ENCODE measurements at regions not wholly inside any gene's neighbourhood (a gene's known extent, or its start where the extent isn't known, plus 50 kb on each side); places are given as distances from the start of the nearest gene placed in this dataset.

- DNase-seq: no peak
Observed at GRCh38 chr11:11710556-11710955, 88.8 kb upstream of the GALNT18 start.

DNA sequence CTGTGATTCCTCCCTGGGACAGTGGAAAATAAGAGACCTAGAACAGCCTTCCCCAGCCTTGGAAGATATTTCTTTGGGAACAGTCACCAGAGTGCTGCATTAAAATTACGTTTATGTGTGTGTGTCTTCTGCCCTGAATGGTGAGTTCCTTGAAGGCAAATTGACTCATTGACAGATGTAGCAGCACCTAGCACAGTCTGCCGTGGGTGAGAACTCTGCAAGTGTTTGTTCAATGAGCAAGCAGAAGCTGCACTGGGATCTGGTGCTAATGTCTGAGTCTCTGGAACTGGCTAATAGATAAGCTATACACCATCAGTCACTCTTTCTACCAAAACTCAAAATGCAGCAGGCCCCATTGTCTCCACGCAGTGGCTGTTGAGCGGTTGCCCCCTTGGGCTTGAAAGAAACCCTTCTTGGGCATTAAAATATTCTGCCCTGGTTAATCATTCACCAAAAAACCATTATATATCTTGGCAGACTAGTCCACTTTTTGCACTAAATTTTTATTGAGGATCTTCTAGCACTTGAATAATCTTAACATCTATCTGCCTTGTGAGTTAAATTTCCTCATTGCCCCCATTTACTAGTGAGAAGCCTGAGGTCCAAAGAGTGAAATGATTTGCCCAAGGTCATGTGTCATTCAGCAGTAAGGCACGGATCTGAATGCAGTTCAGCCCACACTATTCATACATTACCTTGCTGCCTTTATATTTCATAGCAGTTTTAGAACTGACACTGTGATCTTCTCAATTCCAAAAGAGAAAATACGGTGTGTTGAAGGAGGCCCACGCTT lies 87.8 kb upstream of the GALNT18 start:
- DNase-seq: no peak

GRCh38 chr11:11708256-11708655 lies 86.5 kb upstream of the GALNT18 start:
- no peak for DNase-seq

GRCh38 chr11:11706028-11706427 lies 84.2 kb upstream of the GALNT18 start:
- no peak for DNase-seq

DNA sequence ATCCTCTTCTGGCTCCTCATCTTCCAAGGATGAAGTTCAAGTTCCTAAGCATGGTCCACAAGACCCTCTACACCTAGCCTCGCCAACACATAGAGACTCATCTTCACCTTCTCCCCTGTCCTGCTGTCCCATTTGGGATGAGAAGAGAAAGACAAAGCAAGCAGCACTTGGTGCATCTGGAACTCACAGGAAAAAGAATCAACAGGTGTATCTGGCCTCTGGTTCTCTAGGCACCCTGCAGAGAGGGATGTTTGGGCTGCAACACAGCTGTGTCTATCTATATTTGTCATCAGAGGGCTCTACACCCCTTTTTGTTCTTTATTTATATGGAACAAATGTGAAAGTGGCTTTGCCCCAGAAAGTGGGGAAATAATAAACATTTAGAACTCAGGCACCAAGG lies 82.1 kb upstream of the GALNT18 start:
- no peak for DNase-seq

- DNase-seq: no peak
Observed at GRCh38 chr11:11701070-11701469, 79.3 kb upstream of the GALNT18 start.

GRCh38 chr11:11697796-11698195 lies 76.0 kb upstream of the GALNT18 start:
- no peak for DNase-seq

DNA sequence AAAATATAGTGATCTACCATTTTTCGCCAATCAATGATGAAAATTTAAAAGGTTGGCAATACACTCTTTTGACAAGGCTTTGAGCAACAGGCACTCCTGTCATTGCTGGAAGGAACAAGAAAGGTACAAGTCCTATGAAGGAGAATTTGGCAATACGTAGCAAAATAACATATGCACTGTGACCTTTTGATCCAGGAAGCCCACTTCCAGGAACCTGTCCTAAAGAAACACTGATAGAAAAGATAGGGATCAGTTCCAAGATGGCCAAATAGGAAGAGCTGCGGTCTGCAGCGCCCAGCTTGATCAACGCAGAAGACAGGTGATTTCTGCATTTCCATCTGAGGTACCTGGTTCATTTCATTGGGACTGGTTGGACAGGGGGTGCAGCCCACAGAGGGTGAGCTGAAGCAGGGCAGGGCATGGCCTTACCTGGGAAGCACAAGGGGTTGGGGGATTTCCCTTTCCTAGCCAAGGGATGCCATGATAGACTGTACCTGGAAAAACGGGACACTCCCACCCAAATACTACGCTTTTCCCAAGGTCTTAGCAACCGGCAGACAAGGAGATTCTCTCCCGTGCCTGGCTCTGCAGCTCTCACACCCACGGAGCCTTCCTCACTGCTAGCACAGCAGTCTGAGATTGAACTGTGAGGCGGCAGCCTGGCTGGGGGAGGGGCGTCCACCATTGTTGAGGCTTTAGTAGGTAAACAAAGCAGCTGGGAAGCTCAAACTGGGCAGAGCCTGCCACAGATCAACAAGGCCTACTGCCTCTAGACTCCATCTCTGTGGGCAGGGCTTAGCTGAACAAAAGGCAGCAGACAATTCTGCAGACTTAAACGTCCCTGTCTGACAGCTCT lies 69.7 kb upstream of the GALNT18 start:
- no peak for DNase-seq

DNA sequence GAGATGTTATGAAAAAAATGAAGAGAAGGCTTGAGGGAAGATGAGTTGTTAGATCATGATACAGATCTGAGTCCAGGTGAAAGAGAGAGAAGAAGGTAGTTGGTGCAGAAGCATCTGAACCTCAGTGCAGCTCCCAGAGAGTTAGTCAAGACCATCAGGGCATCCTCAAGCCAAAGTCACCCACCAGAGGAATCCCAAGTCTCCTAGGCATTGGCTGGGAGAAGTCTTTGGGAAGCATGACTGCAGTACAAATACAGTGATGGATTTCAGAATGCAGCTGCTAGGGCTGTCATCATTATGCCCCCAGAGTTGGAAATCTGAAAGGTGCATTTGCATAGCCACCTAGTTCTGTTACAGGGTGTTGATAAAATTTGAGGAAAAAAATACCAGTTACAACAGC lies 59.7 kb upstream of the GALNT18 start:
- no peak for DNase-seq

GRCh38 chr11:11677672-11678356 lies 56.0 kb upstream of the GALNT18 start:
- DNase-seq: no peak

DNA sequence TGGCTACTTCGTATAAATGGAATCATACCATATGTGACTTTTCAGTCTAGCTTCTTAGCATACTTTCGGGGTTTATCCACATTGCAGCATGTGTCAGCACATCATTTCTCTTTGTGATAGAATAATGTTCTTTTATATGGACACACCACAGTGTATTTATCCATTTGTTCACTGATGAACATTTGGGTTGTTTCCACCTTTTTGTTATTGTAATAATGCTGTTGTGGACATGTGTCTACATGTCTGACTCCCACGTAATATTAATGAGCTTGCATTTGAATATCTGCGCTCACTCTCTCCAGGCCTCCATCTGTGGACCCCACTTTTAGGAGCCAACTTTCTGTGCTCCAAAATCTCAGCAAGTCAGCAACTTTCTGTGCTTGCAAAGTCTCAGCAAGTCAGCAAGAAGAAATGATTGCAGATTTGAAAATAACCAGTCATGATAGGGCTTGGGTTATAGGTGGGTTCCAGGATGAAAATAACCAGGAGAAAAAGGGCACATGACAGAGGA lies 53.9 kb upstream of the GALNT18 start:
- no peak for DNase-seq

GRCh38 chr11:11672789-11673188 lies 51.0 kb upstream of the GALNT18 start:
- DNase-seq: no peak

GRCh38 chr11:11672101-11672500 lies 50.3 kb upstream of the GALNT18 start:
- no peak for DNase-seq
